CD14-positive monocyte (primary cell): ENCODE measurements at regions not wholly inside any gene's neighbourhood (a gene's known extent, or its start where the extent isn't known, plus 50 kb on each side); places are given as distances from the start of the nearest gene placed in this dataset.

Source experiments
- DNase-seq, 3 donors: peaks; one replicate each; pipeline ENCODE4 v3.0.0-alpha.2; 2011 to 2022
- H2AFZ ChIP-seq: 2 replicates; pipeline ENCODE4 v1.6.0; 2012; ENCODE audit warnings: mild to moderate bottlenecking, low read depth, low read length, inconsistent platforms; ENCODE audit not compliant: insufficient read depth, poor library complexity, severe bottlenecking
- H3K27ac ChIP-seq, 2 donors: 1 replicate in 1 of 2; 2 replicates in 1 of 2; pipeline ENCODE4 v1.5.1; 2012 to 2013; ENCODE audit warnings: low read length in 2 of 2, control low read depth in 1 of 2, inconsistent platforms in 1 of 2, low read depth in 1 of 2, mild to moderate bottlenecking in 1 of 2
- H3K27me3 ChIP-seq, 2 donors: one replicate each; pipeline versions ENCODE4 v1.6.0 to v1.6.1; 2011 to 2013; ENCODE audit warnings: low read length in 2 of 2; ENCODE audit not compliant: control insufficient read depth in 2 of 2, insufficient read depth in 2 of 2
- H3K36me3 ChIP-seq, 2 donors: replicated peaks in 1 of 2; 1 replicate in 1 of 2; 2 replicates in 1 of 2; pipeline versions ENCODE4 v1.5.1 to v1.6.1; 2012 to 2013; ENCODE audit warnings: low read length in 2 of 2, control low read depth in 1 of 2, inconsistent platforms in 1 of 2, mild to moderate bottlenecking in 1 of 2; ENCODE audit not compliant: insufficient read depth in 2 of 2, control insufficient read depth in 1 of 2
- H3K4me1 ChIP-seq, 2 donors: 1 replicate in 1 of 2; 2 replicates in 1 of 2; pipeline versions ENCODE4 v1.5.1 to v1.6.1; 2012 to 2013; ENCODE audit warnings: low read length in 2 of 2, control low read depth in 1 of 2, inconsistent platforms in 1 of 2, mild to moderate bottlenecking in 1 of 2, moderate library complexity in 1 of 2; ENCODE audit not compliant: insufficient read depth in 2 of 2, control insufficient read depth in 1 of 2
- H3K4me2 ChIP-seq: replicated peaks from 2 replicates; pipeline ENCODE3; 2012; ENCODE audit warnings: low read length, moderate library complexity, mild to moderate bottlenecking; ENCODE audit not compliant: poor library complexity, severe bottlenecking; ENCODE audit errors: extremely low read depth
- H3K4me3 ChIP-seq, 3 experiments: fragments of 200-600 bp in 1 of 3; sonication (generic) in 1 of 3; replicated peaks in 1 of 3; 1 replicate in 2 of 3; 2 replicates in 1 of 3; pipeline ENCODE4 v1.5.1; 2011 to 2013; ENCODE audit warnings: low read length in 3 of 3, mild to moderate bottlenecking in 3 of 3, control low read depth in 2 of 3, low read depth in 2 of 3, inconsistent platforms in 1 of 3, moderate library complexity in 1 of 3
- H3K79me2 ChIP-seq: 2 replicates; pipeline ENCODE4 v1.6.0; 2012; ENCODE audit warnings: mild to moderate bottlenecking, control low read depth, inconsistent platforms, low read length, moderate library complexity; ENCODE audit not compliant: insufficient read depth
- H3K9ac ChIP-seq: 2 replicates; pipeline ENCODE4 v1.6.0; 2017; ENCODE audit warnings: low read length, mild to moderate bottlenecking; ENCODE audit not compliant: insufficient read depth, poor library complexity, severe bottlenecking
- H3K9me3 ChIP-seq, 2 donors: replicated peaks in 1 of 2; 1 replicate in 1 of 2; 2 replicates in 1 of 2; pipeline versions ENCODE4 v1.5.1 to v1.6.1; 2012 to 2013; ENCODE audit warnings: low read length in 2 of 2, control low read depth in 1 of 2; ENCODE audit not compliant: control insufficient read depth in 1 of 2, insufficient read depth in 1 of 2
- H4K20me1 ChIP-seq: 2 replicates; pipeline ENCODE4 v1.6.0; 2012; ENCODE audit warnings: mild to moderate bottlenecking, low read length, control low read depth, moderate library complexity; ENCODE audit not compliant: insufficient read depth
- H3K27ac Mint-ChIP-seq, 7 donors: one replicate each; pipeline ENCODE4 v1.8.0; 2020; ENCODE audit warnings: mild to moderate bottlenecking in 7 of 7, mixed read lengths in 7 of 7, moderate library complexity in 6 of 7, inconsistent platforms in 2 of 7
- H3K27me3 Mint-ChIP-seq, 3 donors: one replicate each; pipeline ENCODE4 v1.8.0; 2021 to 2022; ENCODE audit warnings: low read depth in 3 of 3, mild to moderate bottlenecking in 3 of 3, mixed read lengths in 3 of 3, moderate library complexity in 3 of 3, inconsistent platforms in 1 of 3
- H3K36me3 Mint-ChIP-seq, 2 donors: one replicate each; pipeline ENCODE4 v1.8.0; 2020; ENCODE audit warnings: mixed read lengths in 2 of 2, inconsistent platforms in 1 of 2, mild to moderate bottlenecking in 1 of 2
- H3K4me1 Mint-ChIP-seq: one replicate; pipeline ENCODE4 v1.8.0; 2020; ENCODE audit warnings: mild to moderate bottlenecking, mixed read lengths
- H3K4me3 Mint-ChIP-seq, 2 donors: one replicate each; pipeline ENCODE4 v1.8.0; 2020; ENCODE audit warnings: mild to moderate bottlenecking in 2 of 2, mixed read lengths in 2 of 2, moderate library complexity in 1 of 2
- H3K9me3 Mint-ChIP-seq, 7 donors: one replicate each; pipeline ENCODE4 v1.8.0; 2020 to 2022; ENCODE audit warnings: mixed read lengths in 7 of 7, mild to moderate bottlenecking in 6 of 7, moderate library complexity in 6 of 7, inconsistent platforms in 2 of 7
- CTCF ChIP-seq: fragments of 200-600 bp; IDR thresholded peaks from one replicate; pipeline ENCODE4 v1.8.0; 2022; ENCODE audit warnings: antibody characterized with exemption, mild to moderate bottlenecking
- WGBS: methylation state at CpG from one replicate; pipeline ENCODE4 v1.1.5; 2013; ENCODE audit warnings: missing lambda C conversion rate; ENCODE audit not compliant: insufficient coverage; 5-methylcytosine and 5-hydroxymethylcytosine counted together
- intact Hi-C, 2 donors: fragments of 100-400 bp; cut with micrococcal nuclease; formaldehyde crosslinking; loops; one replicate each; pipeline versions ENCODE4 v1.15.0 to v1.15.1; 2023

GRCh38 chr2:5590886-5591285 lies 101.3 kb upstream of the SOX11 start:
- intact Hi-C loops: no loop called here
- H3K79me2 ChIP-seq: no peaks in the 10 kb centered on the region

GRCh38 chr2:5592916-5593315 lies 99.3 kb upstream of the SOX11 start:
- H4K20me1 ChIP-seq: no peaks in the 10 kb centered on the region
- no peak for DNase-seq
- peaks cover 0 to 13% (median 0%) of the 10 kb centered on the region in 7 donors for H3K9me3 Mint-ChIP-seq
- H3K9ac ChIP-seq: no peak overlapping the region
- no peaks in the 10 kb centered on the region for H3K27me3 ChIP-seq
- H3K79me2 ChIP-seq: no peaks in the 10 kb centered on the region
- WGBS: 100% methylated on average over 1 of the region's 3 CpGs
- no peak overlapping the region for H3K4me3 Mint-ChIP-seq
- H3K27ac ChIP-seq: no peak overlapping the region
- H3K4me3 ChIP-seq: no peak overlapping the region
- H3K36me3 Mint-ChIP-seq: no peaks in the 10 kb centered on the region
- TF ChIP-seq CTCF: no peak
- H3K4me1 Mint-ChIP-seq: no peaks in the 10 kb centered on the region
- H2AFZ ChIP-seq: no peak overlapping the region
- intact Hi-C loops: no loop called here
- H3K4me1 ChIP-seq: no peaks in the 10 kb centered on the region
- H3K9me3 ChIP-seq: peaks cover 0 to 6% of the 10 kb centered on the region in 2 donors
- peaks cover 0 to 3% (median 2%) of the 10 kb centered on the region in 3 donors for H3K27me3 Mint-ChIP-seq
- H3K27ac Mint-ChIP-seq: no peak overlapping the region
- H3K4me2 ChIP-seq: no peak overlapping the region
- no peaks in the 10 kb centered on the region for H3K36me3 ChIP-seq

More at GRCh38 chr2:5590886-5591285, 101.3 kb upstream of the SOX11 start:
- WGBS: 87% methylated on average over 4 of the region's 6 CpGs
- no peak for DNase-seq
- peaks cover 0 to 6% of the 10 kb centered on the region in 2 donors for H3K9me3 ChIP-seq
- no peak overlapping the region for H3K27ac ChIP-seq
- Mint-ChIP-seq H3K4me1 (no peaks in the 10 kb centered on the region), H3K27me3 (peaks cover 0 to 2% (median 0%) of the 10 kb centered on the region in 3 donors), H3K9me3 (peaks cover 0 to 13% (median 0%) of the 10 kb centered on the region in 7 donors), H3K4me3 (no peak overlapping the region), H3K27ac (no peak overlapping the region), H3K36me3 (no peaks in the 10 kb centered on the region)
- H3K9ac ChIP-seq: no peak overlapping the region
- no peak overlapping the region for H3K4me2 ChIP-seq
- TF ChIP-seq CTCF: no peak
- H2AFZ ChIP-seq: no peak overlapping the region
- H3K36me3 ChIP-seq: no peaks in the 10 kb centered on the region
- no peaks in the 10 kb centered on the region for H3K4me1 ChIP-seq
- H4K20me1 ChIP-seq: no peaks in the 10 kb centered on the region
- H3K27me3 ChIP-seq: no peaks in the 10 kb centered on the region
- H3K4me3 ChIP-seq: no peak overlapping the region
